ENCODE measurements at regions not wholly inside any gene's neighbourhood (a gene's known extent, or its start where the extent isn't known, plus 50 kb on each side); places are given as distances from the start of the nearest gene placed in this dataset.

DNA sequence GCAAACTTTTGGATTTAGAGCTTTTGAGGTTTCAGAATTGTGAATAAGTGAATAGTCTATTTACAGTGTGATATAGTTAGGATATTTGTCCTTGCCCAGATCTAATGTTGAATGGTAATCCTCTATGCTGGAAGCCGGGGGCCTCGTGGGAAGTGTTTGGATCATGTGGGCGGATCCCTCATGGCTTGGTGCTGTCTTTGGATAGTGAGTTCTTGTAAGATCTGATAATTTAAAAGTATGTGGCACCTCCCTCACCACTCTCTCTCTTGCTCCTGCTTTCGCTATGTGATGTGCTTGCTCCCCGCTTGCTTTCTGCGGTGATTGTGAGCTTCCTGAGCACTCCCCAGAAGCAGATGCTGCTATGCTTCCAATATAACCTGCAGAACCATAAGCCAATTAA, 128.0 kb upstream of the KCNJ3 start:
- TF ChIP-seq, protein P1, sequence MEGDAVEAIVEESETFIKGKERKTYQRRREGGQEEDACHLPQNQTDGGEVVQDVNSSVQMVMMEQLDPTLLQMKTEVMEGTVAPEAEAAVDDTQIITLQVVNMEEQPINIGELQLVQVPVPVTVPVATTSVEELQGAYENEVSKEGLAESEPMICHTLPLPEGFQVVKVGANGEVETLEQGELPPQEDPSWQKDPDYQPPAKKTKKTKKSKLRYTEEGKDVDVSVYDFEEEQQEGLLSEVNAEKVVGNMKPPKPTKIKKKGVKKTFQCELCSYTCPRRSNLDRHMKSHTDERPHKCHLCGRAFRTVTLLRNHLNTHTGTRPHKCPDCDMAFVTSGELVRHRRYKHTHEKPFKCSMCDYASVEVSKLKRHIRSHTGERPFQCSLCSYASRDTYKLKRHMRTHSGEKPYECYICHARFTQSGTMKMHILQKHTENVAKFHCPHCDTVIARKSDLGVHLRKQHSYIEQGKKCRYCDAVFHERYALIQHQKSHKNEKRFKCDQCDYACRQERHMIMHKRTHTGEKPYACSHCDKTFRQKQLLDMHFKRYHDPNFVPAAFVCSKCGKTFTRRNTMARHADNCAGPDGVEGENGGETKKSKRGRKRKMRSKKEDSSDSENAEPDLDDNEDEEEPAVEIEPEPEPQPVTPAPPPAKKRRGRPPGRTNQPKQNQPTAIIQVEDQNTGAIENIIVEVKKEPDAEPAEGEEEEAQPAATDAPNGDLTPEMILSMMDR (IDR thresholded peaks at IDR 0.05; ENCODE audit: poor library complexity) = no peak
- TF ChIP-seq EZH2 (IDR thresholded peaks at IDR 0.05; ENCODE audit: borderline replicate concordance) = no peak

Measured in hepatocyte (in vitro differentiated cells).